Spinal cord (tissue), 9 donors: ENCODE measurements at regions not wholly inside any gene's neighbourhood (a gene's known extent, or its start where the extent isn't known, plus 50 kb on each side); places are given as distances from the start of the nearest gene placed in this dataset.
A peak's percentile ranks its signal among the peaks of the same experiment; 100 is the strongest.
"Not testable (repeated sequence)": the region's sequence is repeated elsewhere in the genome, so short reads cannot be mapped to it uniquely, and the experiment has no call there.

Source experiments
- DNase-seq, 6 donors: peaks; one replicate each; pipeline versions ENCODE4 v3.0.0 to v3.0.0-alpha.2; 2013 to 2015; ENCODE audit warnings: low spot score in 6 of 6, low read depth in 4 of 6
- H3K27ac ChIP-seq: one replicate; pipeline ENCODE4 v1.5.1; 2013; ENCODE audit warnings: low read depth, low read length, control low read depth
- H3K27me3 ChIP-seq: one replicate; pipeline ENCODE4 v1.6.1; 2013; ENCODE audit warnings: low read length; ENCODE audit not compliant: control insufficient read depth, insufficient read depth
- H3K36me3 ChIP-seq: one replicate; pipeline ENCODE4 v1.6.1; 2013; ENCODE audit warnings: low read length; ENCODE audit not compliant: control insufficient read depth, insufficient read depth
- H3K4me1 ChIP-seq: one replicate; pipeline ENCODE4 v1.6.1; 2013; ENCODE audit warnings: low read length; ENCODE audit not compliant: control insufficient read depth, insufficient read depth
- H3K4me3 ChIP-seq: one replicate; pipeline ENCODE4 v1.5.1; 2013; ENCODE audit warnings: low read depth, low read length, control low read depth
- H3K9me3 ChIP-seq: one replicate; pipeline ENCODE4 v1.6.1; 2013; ENCODE audit warnings: low read length; ENCODE audit not compliant: control insufficient read depth, insufficient read depth
- WGBS: methylation state at CpG from one replicate; pipeline ENCODE4 v1.1.5; 2013; ENCODE audit warnings: missing lambda C conversion rate; ENCODE audit not compliant: insufficient coverage; 5-methylcytosine and 5-hydroxymethylcytosine counted together
- donor health status: healthy.

DNA sequence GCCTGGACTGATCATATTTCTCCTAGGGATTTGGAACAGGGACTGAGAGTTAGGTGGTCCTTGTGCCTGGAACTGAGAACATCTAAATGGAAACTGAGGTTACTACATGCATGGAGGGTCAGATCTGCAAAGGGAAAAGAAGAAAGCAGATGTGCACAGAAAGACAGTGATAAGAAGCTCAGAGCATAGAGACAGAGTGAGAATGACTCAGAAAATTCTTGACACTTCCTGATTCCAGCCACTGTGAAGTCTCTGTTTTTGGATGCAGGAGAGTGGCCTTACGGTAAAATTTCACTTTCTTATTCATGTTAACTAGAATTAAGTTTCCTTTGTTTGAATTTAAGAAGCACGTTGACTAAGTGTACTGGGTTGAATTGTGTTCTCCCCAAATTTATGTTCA is 241.7 kb downstream of the TMEM26 start:
- no peaks in the 10 kb centered on the region for H3K4me1 ChIP-seq
- no peaks in the 10 kb centered on the region for H3K36me3 ChIP-seq
- H3K4me3 ChIP-seq, result no peak overlapping the region
- DNase-seq, result no peak
- no peaks in the 10 kb centered on the region for H3K9me3 ChIP-seq
- H3K27ac ChIP-seq, result no peak overlapping the region
- H3K27me3 ChIP-seq, result no peaks in the 10 kb centered on the region
- WGBS, result no CpG with 5 or more reads among the region's 2 CpGs

DNA sequence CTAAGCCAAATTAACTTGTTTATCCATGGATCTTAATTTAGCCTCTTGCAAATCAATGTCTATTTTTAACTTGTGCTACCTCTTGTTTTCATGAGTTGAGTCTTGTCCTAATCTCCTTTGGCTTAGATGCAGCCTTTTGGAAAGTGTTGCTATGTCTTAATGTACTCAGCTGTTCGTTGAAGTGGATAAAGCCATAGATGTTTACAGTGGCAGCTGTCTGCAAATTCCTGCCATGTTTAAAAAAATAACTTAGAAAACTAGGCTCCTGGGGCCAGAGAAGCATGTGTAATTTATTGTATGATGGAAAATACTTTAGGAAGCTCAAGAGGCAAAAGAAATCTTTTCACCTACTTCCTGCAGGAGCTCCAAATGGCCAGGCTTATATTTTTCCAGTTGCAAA is 253.1 kb upstream of the RHOBTB1 start:
- peaks cover 4% of the 10 kb centered on the region for H3K9me3 ChIP-seq
- no peaks in the 10 kb centered on the region for H3K27me3 ChIP-seq
- no peaks in the 10 kb centered on the region for H3K36me3 ChIP-seq
- peak in 2 of 6 donors; percentile 20 to 45 for DNase-seq
- no peak overlapping the region for H3K4me3 ChIP-seq
- H3K27ac ChIP-seq, result no peak overlapping the region
- no CpG with 5 or more reads among the region's 1 CpG for WGBS
- no peaks in the 10 kb centered on the region for H3K4me1 ChIP-seq

DNA sequence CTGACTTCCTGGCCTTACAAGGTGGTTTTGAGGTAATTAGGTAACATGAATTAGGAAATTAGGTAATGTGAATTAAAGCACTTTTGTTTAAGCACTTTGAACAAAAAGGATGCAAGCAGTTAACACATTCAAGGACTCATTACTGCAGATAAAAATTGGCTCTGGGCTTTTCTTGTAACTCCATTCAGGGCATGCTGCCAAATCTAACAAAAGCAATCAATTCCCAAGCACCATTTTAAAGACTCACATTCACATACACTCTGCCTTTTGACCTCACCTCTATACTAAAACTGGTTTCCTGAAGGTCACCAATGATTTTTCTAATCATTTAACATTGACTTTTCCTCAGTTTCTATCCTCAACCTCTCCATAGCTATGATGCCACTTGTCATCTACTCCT is 251.2 kb upstream of the RHOBTB1 start:
- Histone ChIP-seq H3K4me1 (no peaks in the 10 kb centered on the region), H3K9me3 (peaks cover 3% of the 10 kb centered on the region), H3K36me3 (no peaks in the 10 kb centered on the region), H3K27me3 (no peaks in the 10 kb centered on the region), H3K4me3 (no peak overlapping the region), H3K27ac (no peak overlapping the region)
- peak in 1 of 6 donors; percentile 32 for DNase-seq

DNA sequence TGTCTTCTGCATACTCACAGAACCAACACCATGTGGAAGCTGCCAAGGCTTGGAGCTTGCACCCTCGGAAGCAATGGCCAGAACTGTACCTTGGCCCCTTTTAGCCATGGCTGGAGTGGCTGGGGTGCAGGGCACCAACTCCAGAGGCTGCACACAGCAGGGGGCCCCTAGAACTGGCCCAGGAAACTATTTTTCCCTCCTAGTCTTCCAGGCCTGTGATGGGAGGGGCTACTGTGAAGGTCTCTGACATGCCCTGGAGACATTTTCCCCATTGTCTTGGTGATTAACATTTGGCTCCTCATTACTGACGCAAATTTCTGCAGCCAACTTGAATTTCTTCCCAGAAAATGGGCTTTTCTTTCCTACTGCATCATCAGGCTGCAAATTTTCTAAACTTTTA is 248.6 kb upstream of the RHOBTB1 start:
- H3K27ac ChIP-seq, H3K36me3 ChIP-seq, H3K9me3 ChIP-seq, DNase-seq, H3K27me3 ChIP-seq, H3K4me1 ChIP-seq, H3K4me3 ChIP-seq: not testable (repeated sequence)
- 94% methylated on average over 2 of the region's 2 CpGs for WGBS

GRCh38 chr10:61192042-61192441 is 248.1 kb upstream of the RHOBTB1 start:
- WGBS, result 94% methylated on average over 3 of the region's 3 CpGs
- H3K27me3 ChIP-seq, result no peaks in the 10 kb centered on the region

GRCh38 chr10:61189912-61190311 is 245.9 kb upstream of the RHOBTB1 start:
- Histone ChIP-seq H3K27ac (no peak overlapping the region), H3K9me3 (peaks cover 3% of the 10 kb centered on the region), H3K36me3 (no peaks in the 10 kb centered on the region), H3K27me3 (no peaks in the 10 kb centered on the region), H3K4me1 (no peaks in the 10 kb centered on the region), H3K4me3 (no peak overlapping the region)
- WGBS, result no CpG with 5 or more reads among the region's 2 CpGs
- DNase-seq, result no peak

More at GRCh38 chr10:61192042-61192441, 248.1 kb upstream of the RHOBTB1 start:
- Histone ChIP-seq H3K4me3 (no peak overlapping the region), H3K4me1 (no peaks in the 10 kb centered on the region), H3K36me3 (no peaks in the 10 kb centered on the region), H3K27ac (no peak overlapping the region), H3K9me3 (peaks cover 3% of the 10 kb centered on the region)
- no peak for DNase-seq

DNA sequence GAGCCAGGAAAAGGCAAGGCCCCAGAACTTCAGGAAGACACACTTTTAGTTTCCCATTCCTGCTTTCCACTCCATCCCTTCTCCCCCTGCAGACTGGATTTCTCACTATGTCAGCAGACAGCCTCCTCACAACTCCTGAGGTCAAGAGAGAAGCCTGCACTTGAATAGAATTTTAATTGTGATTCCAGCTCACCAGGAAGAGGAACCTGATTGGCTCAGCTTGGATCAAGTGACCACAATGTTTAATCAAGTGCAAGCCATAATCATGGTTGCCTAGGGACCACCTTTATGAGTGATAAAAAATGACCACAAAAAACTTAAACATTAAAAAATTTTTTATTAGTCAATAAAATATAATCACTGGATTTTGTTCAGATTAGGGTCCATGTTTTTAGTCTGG is 244.7 kb upstream of the RHOBTB1 start:
- no peaks in the 10 kb centered on the region for H3K27me3 ChIP-seq
- no peaks in the 10 kb centered on the region for H3K4me1 ChIP-seq
- DNase-seq, result no peak
- H3K36me3 ChIP-seq, result no peaks in the 10 kb centered on the region
- H3K4me3 ChIP-seq, result no peak overlapping the region
- no peak overlapping the region for H3K27ac ChIP-seq
- peaks cover 3% of the 10 kb centered on the region for H3K9me3 ChIP-seq

GRCh38 chr10:61188101-61188500 is 244.1 kb upstream of the RHOBTB1 start:
- Histone ChIP-seq H3K4me1 (no peaks in the 10 kb centered on the region), H3K9me3 (peaks cover 3% of the 10 kb centered on the region), H3K27ac (no peak overlapping the region), H3K36me3 (no peaks in the 10 kb centered on the region), H3K4me3 (no peak overlapping the region), H3K27me3 (no peaks in the 10 kb centered on the region)
- no peak for DNase-seq

GRCh38 chr10:61187601-61188000 is 243.6 kb upstream of the RHOBTB1 start:
- no CpG with 5 or more reads among the region's 1 CpG for WGBS
- no peak for DNase-seq
- Histone ChIP-seq H3K27ac (no peak overlapping the region), H3K9me3 (peaks cover 3% of the 10 kb centered on the region), H3K27me3 (no peaks in the 10 kb centered on the region), H3K4me3 (no peak overlapping the region), H3K36me3 (no peaks in the 10 kb centered on the region), H3K4me1 (no peaks in the 10 kb centered on the region)

- 98% methylated on average over 8 of the region's 8 CpGs for WGBS
- no peaks in the 10 kb centered on the region for H3K9me3 ChIP-seq
- no peaks in the 10 kb centered on the region for H3K4me1 ChIP-seq
- H3K36me3 ChIP-seq, result no peaks in the 10 kb centered on the region
- no peak overlapping the region for H3K27ac ChIP-seq
- no peaks in the 10 kb centered on the region for H3K27me3 ChIP-seq
- no peak overlapping the region for H3K4me3 ChIP-seq
- DNase-seq, result no peak
Observed at GRCh38 chr10:61186408-61186807, 242.4 kb upstream of the RHOBTB1 start.

DNA sequence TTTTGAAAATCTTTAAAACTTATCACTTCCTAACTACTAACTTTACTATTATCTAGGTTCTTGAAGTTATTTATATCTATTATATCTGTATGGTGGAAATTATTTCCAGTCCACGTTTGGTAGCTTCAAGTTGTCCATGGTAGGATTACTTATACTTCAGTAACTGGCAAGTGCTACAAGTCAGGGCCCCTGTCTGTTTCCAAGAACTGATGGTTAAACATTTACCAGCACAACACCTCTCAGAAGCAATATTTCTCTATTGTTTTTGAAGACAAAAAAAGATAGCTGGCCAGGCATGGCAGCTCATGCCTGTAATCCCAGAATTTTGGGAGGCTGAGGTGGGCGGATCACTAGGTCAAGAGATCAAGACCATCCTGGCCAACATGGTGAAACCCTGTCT is 240.4 kb upstream of the RHOBTB1 start:
- Histone ChIP-seq H3K36me3 (no peaks in the 10 kb centered on the region), H3K4me1 (no peaks in the 10 kb centered on the region), H3K27ac (no peak overlapping the region), H3K27me3 (no peaks in the 10 kb centered on the region), H3K9me3 (no peaks in the 10 kb centered on the region), H3K4me3 (no peak overlapping the region)
- 100% methylated on average over 1 of the region's 2 CpGs for WGBS
- DNase-seq, result no peak
